Activated CD4-positive, CD25-positive, alpha-beta regulatory T cell treated with anti-CD3 and anti-CD28 coated beads, Interleukin-2, amount 50 U/mL, for 16 hours (primary cell): ENCODE measurements at regions not wholly inside any gene's neighbourhood (a gene's known extent, or its start where the extent isn't known, plus 50 kb on each side); places are given as distances from the start of the nearest gene placed in this dataset.

Source experiments
- DNase-seq: peaks from one replicate; pipeline ENCODE4 v3.0.0-alpha.2; 2020; ENCODE audit warnings: low read depth, low spot score

- no peak for DNase-seq
Measured at GRCh38 chr6:44559486-44560270, 172.2 kb downstream of the CDC5L start.

- no peak for DNase-seq
Measured at GRCh38 chr6:44560458-44561059, 173.1 kb downstream of the CDC5L start.

DNA sequence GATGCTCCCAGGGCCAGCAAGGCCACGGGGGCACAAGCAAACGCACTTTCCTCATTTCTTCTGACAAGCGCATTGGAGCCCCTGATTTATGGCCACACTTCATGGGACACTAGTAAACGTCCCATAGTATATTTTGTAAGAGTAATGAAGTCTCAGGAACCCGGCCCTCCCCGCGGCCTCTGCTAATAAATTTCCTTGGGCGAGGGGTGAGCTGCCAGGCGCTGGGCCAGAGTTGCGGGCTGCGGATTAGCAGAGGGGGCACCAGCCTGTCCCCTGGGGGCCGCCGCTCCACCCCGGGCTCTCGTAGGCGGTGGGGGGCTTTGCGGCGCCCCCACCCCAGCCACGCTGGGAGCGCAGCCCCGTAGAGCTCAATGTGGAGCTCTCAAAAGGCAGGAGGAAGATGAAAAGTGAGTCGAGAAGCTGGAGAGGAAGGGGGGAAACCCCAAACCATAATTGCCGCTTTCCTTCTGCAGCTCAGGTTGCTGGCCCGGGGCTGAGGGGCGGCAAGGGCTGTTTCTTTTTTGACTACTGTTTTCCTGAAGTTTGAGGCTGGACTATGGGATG is 173.6 kb downstream of the CDC5L start:
- no peak for DNase-seq

GRCh38 chr6:44561832-44562665 is 174.5 kb downstream of the CDC5L start:
- DNase-seq: no peak

- DNase-seq: no peak
Measured at GRCh38 chr6:44563397-44563796, 175.9 kb downstream of the CDC5L start.

DNA sequence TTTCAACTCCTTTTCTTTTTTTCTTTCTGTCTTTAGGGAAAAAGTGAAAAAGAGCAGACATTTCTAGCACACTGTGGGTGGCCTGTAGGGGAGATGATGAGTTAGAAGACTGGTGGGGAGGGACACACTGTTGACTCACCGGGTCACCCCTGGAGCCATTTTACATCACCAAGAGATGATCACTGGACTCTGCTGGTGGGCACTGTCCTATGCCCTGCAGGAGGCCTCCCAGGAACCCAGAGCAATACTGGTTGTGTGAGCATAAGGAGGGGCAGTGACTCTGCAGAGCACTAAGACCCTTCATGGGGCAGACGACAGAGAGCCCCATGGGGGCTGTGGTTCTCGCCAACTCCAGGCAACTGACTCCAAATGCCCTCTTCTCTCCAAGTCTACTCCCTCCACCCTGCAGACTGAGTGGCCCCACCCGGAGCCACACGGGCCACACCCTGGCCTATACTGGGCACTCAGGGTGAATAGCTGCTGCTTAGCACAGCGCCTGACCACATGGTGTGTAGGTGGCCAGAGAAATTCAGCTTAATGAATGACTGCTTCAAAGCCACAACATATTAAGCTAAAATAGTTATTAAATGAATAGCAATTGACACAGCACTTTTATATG is 177.5 kb downstream of the CDC5L start:
- no peak for DNase-seq

- no peak for DNase-seq
Measured at GRCh38 chr6:44567406-44567805, 179.9 kb downstream of the CDC5L start.

GRCh38 chr6:44569131-44569530 is 181.6 kb downstream of the CDC5L start:
- no peak for DNase-seq

DNA sequence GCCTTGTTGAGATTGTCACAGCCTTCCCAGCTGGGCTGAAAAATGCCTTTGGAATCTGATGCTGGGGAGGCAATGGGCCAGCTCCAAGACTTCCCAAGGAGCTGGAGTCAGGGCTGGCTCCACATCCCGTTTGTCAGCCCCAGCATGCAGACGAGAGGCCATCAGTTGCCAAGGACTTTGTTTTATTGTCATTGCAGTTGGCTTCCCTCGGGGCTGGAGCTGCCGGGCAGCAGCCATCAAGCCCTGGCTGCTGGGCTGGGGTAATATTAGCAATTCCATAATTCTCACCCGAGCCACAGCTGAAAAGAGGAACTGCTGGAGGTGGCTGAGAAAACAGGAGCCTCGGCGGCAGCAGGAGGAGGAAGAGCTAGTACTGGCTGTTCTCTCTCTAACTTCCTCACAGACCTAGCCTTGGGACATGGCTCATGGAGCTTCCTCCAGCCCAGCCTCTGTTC is 182.5 kb downstream of the CDC5L start:
- DNase-seq: no peak

- no peak for DNase-seq
Measured at GRCh38 chr6:44571510-44571909, 184.0 kb downstream of the CDC5L start.

DNA sequence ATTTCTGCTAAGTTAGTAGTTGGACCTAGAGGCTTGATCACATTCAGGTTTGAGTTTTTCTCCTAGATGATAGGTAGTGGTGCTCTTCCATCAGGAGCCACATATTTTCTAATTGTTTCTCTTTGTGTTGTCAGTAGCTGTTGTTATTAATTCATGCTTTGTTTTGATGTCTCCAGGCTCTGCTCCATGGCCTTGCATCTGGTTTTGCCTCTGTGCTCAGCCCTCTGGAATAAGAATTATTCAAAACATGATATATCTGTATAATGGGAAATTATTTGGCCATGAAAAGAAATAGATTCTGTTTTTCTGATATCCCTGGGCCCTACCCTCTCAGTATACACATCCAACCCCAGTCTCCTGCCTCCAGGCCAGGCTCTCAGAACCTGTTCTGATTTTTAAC is 184.8 kb downstream of the CDC5L start:
- no peak for DNase-seq

GRCh38 chr6:44575644-44576043 is 188.1 kb downstream of the CDC5L start:
- no peak for DNase-seq

- DNase-seq: no peak
Measured at GRCh38 chr6:44576132-44576631, 188.7 kb downstream of the CDC5L start.

DNA sequence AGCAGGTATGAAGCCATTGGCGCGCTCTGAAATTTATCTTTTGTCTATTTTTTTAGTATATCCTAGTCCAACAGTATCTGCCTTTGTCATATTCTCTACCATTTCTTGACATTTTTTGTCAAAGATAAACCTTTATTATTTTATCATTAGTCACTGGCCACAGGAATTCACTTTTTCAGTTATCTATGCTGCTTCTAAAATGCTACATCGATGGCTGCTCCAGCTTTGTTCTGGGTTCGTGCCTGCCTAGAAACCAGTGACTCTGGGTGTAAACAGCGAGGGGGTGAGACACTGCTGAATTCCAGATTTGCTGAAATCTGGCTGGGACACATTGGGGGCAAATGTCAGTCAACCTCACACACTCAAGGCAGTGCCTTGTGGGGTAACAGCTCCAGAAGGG is 193.4 kb downstream of the CDC5L start:
- no peak for DNase-seq

DNA sequence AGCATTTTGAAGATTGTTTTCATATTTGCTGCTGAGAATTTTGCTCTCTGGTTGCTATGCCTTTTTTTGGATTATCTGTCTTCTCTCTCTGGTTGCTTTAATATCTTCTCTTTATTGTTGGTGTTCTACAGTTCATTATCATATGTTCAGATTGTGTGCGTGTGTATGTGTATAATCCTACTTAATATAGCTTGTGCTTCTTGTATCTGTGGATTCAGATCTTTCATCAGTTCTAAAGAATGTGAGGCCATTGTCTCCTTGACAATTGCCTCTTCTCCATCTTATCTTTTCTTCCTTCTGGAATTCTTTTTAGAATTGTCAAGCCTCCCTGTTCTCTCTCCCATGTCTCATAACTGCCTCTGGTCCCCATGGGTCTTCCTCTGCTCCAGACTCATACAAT is 195.4 kb downstream of the CDC5L start:
- DNase-seq: no peak

DNA sequence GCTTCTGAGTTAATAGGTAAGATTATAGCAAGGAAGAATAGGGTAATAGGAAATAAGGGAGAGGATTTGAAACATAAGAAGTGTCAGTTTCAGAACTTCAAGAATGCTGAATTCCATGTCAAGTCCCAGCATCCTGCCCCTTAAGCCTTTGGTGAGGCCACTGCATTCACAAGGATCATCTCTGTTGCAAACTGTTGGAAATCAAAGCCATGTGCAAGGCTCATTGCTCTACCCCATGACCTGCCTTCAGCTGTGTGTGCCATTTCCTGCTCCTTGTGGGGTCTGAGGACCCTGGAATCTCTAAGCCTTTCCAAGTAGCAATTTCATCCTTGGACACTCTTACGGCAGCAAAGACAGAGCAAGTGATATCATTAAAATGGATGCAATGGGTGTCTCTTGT is 203.0 kb downstream of the CDC5L start:
- DNase-seq: no peak

- DNase-seq: peak; percentile 21
Measured at GRCh38 chr6:44593539-44593944, 206.0 kb downstream of the CDC5L start.

GRCh38 chr6:44594481-44594880 is 207.0 kb downstream of the CDC5L start:
- DNase-seq: no peak

DNA sequence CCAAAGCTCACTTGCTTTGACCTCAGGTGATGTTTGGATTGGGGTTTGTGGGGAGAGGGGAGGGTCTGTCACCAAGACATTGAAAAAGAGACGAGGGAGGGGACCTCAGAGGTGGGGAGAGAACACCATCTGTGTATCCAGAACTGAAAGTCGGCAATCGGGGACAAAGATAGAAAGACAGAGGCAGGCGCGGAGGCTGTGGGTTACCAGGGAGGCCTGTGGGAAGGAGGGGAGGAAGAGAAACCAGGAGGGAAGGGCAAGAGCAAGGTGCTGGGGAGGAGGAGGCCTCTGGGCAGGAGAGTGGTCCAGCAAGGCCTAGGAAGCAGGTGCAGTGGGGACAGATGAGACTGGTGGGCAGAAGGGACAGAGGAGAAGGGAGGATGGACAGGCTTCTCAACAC is 211.2 kb downstream of the CDC5L start:
- DNase-seq: no peak

- no peak for DNase-seq
Measured at GRCh38 chr6:44599672-44600071, 212.2 kb downstream of the CDC5L start.

DNA sequence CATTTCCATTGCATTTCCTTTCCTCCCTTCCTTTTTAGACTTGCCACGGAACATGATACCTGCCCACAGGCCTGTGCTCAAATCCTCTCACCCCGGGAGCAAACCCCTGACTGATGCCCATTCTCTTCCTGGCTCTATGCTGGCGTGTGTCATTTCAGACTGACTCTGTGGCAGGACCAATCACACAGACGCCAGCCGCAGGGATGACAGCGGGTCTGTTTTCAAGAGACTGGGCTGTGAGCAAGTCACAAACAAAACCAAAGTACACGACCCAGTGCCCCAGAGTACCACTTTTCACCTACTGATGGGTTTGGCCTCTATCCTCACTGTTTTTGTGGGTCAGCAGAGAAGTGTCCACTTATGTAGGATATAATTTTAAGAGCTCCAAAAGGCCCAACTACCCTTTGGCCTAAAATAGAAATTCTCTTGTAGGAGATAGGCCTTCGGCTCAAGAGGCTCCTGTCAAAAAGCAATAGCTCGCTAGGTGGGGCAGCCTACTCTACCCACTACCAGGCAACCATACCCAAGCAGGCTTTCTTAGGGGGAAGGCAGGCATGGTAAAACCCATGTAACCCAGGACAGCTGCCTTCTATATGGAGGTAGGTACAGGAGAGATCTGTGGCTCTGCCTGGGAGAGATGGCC is 215.7 kb downstream of the CDC5L start:
- DNase-seq: no peak
